CD4-positive, CD25-positive, alpha-beta regulatory T cell (primary cell): ENCODE measurements at regions not wholly inside any gene's neighbourhood (a gene's known extent, or its start where the extent isn't known, plus 50 kb on each side); places are given as distances from the start of the nearest gene placed in this dataset.

Experiments
- ATAC-seq, 2 donors: fragments of 150-1000 bp; cut with Tn5 transposase; one replicate each; pipeline ENCODE4 v1.10.0; 2021; ENCODE audit warnings: low read depth in 2 of 2, moderate number of reproducible peaks in 2 of 2, moderate library complexity in 1 of 2
- DNase-seq, 3 donors: peaks; one replicate each; pipeline versions ENCODE4 v3.0.0 to v3.0.0-alpha.2; 2012 to 2022; ENCODE audit warnings: mixed read lengths in 1 of 3
- H3K27ac ChIP-seq: one replicate; pipeline ENCODE4 v1.7.0; 2013; ENCODE audit warnings: mild to moderate bottlenecking, low read length; ENCODE audit not compliant: insufficient read depth, poor library complexity, severe bottlenecking
- H3K27me3 ChIP-seq: one replicate; pipeline ENCODE4 v1.7.0; 2013; ENCODE audit warnings: low read length; ENCODE audit not compliant: control insufficient read depth, insufficient read depth
- H3K36me3 ChIP-seq: one replicate; pipeline ENCODE4 v1.7.0; 2013; ENCODE audit warnings: mild to moderate bottlenecking, low read length, moderate library complexity; ENCODE audit not compliant: control insufficient read depth, insufficient read depth
- H3K4me1 ChIP-seq: 2 replicates; pipeline ENCODE4 v1.7.0; 2013; ENCODE audit warnings: mild to moderate bottlenecking, low read length; ENCODE audit not compliant: insufficient read depth, control insufficient read depth, poor library complexity, severe bottlenecking
- H3K4me3 ChIP-seq: one replicate; pipeline ENCODE4 v1.7.0; 2013; ENCODE audit warnings: low read depth, mild to moderate bottlenecking, low read length, moderate library complexity
- H3K9me3 ChIP-seq, 2 experiments: 1 replicate in 1 of 2; 2 replicates in 1 of 2; pipeline ENCODE4 v1.7.0; 2013; ENCODE audit warnings: low read length in 2 of 2, mild to moderate bottlenecking in 1 of 2, moderate library complexity in 1 of 2; ENCODE audit not compliant: control insufficient read depth in 2 of 2
- H3K27ac Mint-ChIP-seq, 3 donors: one replicate each; pipeline ENCODE4 v1.8.0; 2020 to 2022; ENCODE audit warnings: mild to moderate bottlenecking in 3 of 3, mixed read lengths in 3 of 3, moderate library complexity in 2 of 3
- H3K27me3 Mint-ChIP-seq: one replicate; pipeline ENCODE4 v1.8.0; 2022; ENCODE audit warnings: mild to moderate bottlenecking, mixed read lengths
- H3K36me3 Mint-ChIP-seq: one replicate; pipeline ENCODE4 v1.8.0; 2020; ENCODE audit warnings: mixed read lengths
- H3K4me1 Mint-ChIP-seq, 4 donors: one replicate each; pipeline ENCODE4 v1.8.0; 2020 to 2022; ENCODE audit warnings: mixed read lengths in 4 of 4, mild to moderate bottlenecking in 1 of 4
- H3K4me3 Mint-ChIP-seq, 4 donors: one replicate each; pipeline ENCODE4 v1.8.0; 2020 to 2022; ENCODE audit warnings: mild to moderate bottlenecking in 4 of 4, mixed read lengths in 4 of 4, moderate library complexity in 3 of 4
- H3K9me3 Mint-ChIP-seq, 7 donors: one replicate each; pipeline ENCODE4 v1.8.0; 2020 to 2022; ENCODE audit warnings: mixed read lengths in 7 of 7, mild to moderate bottlenecking in 3 of 7, moderate library complexity in 2 of 7

DNA sequence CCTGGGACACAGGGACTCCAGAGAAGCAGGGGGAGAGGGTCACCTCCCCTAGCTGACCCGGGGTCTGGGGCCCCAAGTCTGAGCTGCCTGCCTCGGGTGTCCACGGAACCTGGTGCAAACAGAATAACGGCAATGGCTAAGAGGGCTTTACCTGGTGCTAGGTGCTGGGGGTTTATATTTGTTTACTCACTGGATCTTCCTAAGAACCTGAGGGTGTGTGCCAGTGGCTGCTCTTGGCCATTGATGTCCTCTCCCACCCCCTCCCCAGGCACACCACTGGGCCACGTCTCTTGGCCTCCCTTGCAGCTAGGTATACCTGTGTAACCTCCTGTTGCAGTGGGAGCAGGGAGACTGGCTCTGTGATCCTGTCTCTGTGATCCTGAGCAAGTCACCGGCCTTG lies 157.9 kb upstream of the MLN start:
- Mint-ChIP-seq H3K36me3 (no peaks in the 10 kb centered on the region), H3K27me3 (peaks cover 28% of the 10 kb centered on the region), H3K27ac (no peak overlapping the region), H3K4me1 (peaks cover 0 to 2% (median 0%) of the 10 kb centered on the region in 4 donors), H3K4me3 (no peak overlapping the region), H3K9me3 (peaks cover 0 to 2% (median 0%) of the 10 kb centered on the region in 7 donors)
- no peaks in the 10 kb centered on the region for H3K36me3 ChIP-seq
- no peak for ATAC-seq
- H3K9me3 ChIP-seq = no peaks in the 10 kb centered on the region
- no peak overlapping the region for H3K27ac ChIP-seq
- DNase-seq = no peak
- no peaks in the 10 kb centered on the region for H3K4me1 ChIP-seq
- H3K27me3 ChIP-seq = no peaks in the 10 kb centered on the region
- no peak overlapping the region for H3K4me3 ChIP-seq

DNA sequence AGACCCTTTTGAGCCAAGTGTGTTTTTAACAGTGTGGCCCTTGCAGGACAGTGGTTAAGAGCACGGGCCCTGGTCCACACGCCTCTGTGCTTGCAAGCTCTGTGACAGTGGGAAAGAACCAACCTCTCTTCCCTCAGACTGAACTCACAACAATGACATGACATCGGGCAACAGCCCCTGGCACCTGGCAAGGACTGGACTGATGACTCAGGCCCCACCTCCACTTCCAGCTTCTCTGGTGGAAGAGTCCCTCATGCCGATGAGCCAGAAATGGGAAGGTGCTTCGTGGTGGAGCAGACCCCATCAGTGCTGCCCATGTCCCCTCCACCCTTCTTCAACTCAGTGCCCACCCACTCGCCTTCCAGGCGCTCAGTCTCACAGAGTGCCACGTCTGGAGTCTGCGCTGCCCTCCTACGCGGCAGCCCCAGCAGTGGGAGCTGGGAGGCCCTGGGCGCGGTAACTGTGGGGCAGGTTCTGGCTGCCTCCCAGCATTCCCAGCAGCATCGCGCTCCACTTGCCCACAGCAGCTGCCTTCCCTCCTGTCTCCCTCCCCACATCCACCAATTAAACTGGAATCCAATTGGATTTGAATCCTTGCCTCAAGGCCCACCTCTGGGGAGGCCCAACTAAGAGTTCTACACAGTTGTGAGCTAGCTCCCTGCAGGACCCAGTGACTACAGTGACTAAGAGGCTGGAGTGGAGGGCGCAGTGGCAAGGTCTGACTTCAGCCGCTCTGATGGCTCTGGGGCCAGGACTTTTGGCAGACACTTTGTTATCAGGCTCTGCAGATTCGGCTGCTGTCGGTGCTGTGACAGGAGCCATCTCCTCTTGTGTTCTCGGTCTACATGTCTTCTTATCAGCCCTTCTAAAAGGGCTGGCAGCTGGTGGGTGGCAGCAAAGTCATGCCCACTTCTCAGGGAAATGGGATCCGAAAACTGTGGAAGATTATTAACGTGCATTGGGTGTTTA lies 156.8 kb upstream of the MLN start:
- H3K27ac Mint-ChIP-seq = no peak overlapping the region

DNA sequence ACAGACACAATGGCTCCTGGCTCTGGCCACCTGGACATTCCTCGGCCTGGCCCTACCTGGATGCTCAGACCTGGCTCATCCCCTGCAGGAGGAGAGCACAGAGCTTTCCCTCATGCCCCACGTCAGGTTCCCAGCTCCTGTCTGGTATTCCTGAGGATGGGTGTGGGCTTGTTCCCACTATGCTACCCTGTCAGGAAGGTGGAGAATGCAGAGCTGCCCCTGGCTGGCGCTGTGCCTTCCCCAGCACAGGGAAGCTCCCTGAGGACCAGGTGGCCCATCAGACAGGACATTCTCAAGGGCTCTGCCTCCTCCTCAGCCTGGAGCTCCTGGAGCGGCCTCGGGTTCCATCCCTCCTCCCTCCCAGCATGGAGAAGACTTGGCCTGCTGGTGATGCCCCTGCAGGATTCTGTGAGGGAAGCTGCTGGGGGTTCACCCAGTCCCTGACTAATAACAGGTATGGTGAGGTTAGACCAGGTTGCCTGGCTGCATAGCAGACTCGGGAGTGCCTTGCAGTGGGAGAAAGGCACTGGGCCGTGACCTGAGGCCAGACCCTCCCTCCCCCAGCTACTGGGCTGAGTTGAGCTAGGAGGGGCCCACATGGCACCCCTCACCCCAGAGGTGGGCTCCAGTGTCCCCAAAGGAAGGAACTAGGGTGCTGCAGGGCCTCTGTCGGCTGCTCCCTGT lies 156.0 kb upstream of the MLN start:
- Histone ChIP-seq H3K4me3 (no peak overlapping the region), H3K27ac (no peak overlapping the region), H3K4me1 (no peaks in the 10 kb centered on the region), H3K9me3 (no peaks in the 10 kb centered on the region), H3K36me3 (no peaks in the 10 kb centered on the region), H3K27me3 (no peaks in the 10 kb centered on the region)
- H3K27ac Mint-ChIP-seq = no peak overlapping the region
- DNase-seq = no peak
- ATAC-seq = no peak
- no peak overlapping the region for H3K4me3 Mint-ChIP-seq
- no peaks in the 10 kb centered on the region for H3K36me3 Mint-ChIP-seq
- peaks cover 13% of the 10 kb centered on the region for H3K27me3 Mint-ChIP-seq
- H3K9me3 Mint-ChIP-seq = peaks cover 0 to 2% (median 0%) of the 10 kb centered on the region in 7 donors
- peaks cover 0 to 2% (median 0%) of the 10 kb centered on the region in 4 donors for H3K4me1 Mint-ChIP-seq

More for the DNA sequence above, 156.8 kb upstream of the MLN start:
- no peaks in the 10 kb centered on the region for H3K9me3 ChIP-seq
- H3K36me3 ChIP-seq = no peaks in the 10 kb centered on the region
- H3K4me1 Mint-ChIP-seq = peaks cover 0 to 2% (median 0%) of the 10 kb centered on the region in 4 donors
- no peak overlapping the region for H3K4me3 ChIP-seq
- H3K4me1 ChIP-seq = no peaks in the 10 kb centered on the region
- H3K4me3 Mint-ChIP-seq = no peak overlapping the region
- H3K9me3 Mint-ChIP-seq = peaks cover 0 to 2% (median 0%) of the 10 kb centered on the region in 7 donors
- H3K36me3 Mint-ChIP-seq = no peaks in the 10 kb centered on the region
- ATAC-seq (no peak), DNase-seq (no peak)
- no peaks in the 10 kb centered on the region for H3K27me3 ChIP-seq
- H3K27ac ChIP-seq = no peak overlapping the region
- H3K27me3 Mint-ChIP-seq = peaks cover 21% of the 10 kb centered on the region

DNA sequence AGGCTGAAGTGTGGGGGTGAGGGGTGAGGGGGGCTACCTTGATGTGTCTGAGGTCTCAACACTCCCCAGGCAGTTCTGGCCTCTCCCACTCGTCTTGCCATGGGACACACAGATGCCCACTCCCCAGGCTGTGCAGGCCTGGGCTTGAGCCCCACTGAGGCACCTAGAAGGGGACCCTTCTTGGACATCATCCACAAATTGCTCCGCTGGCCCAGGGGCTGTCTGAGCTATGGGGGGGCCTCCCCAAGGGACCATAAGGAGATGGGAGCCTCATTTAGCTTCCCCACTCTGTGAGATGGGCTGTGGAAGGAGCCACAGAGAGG lies 155.5 kb upstream of the MLN start:
- Histone ChIP-seq H3K4me3 (no peak overlapping the region), H3K4me1 (no peaks in the 10 kb centered on the region), H3K27me3 (no peaks in the 10 kb centered on the region), H3K9me3 (no peaks in the 10 kb centered on the region), H3K27ac (no peak overlapping the region), H3K36me3 (no peaks in the 10 kb centered on the region)
- no peak for ATAC-seq
- H3K27ac Mint-ChIP-seq = no peak overlapping the region
- no peak overlapping the region for H3K4me3 Mint-ChIP-seq
- H3K27me3 Mint-ChIP-seq = peaks cover 8% of the 10 kb centered on the region
- no peak for DNase-seq
- no peaks in the 10 kb centered on the region for H3K36me3 Mint-ChIP-seq
- H3K9me3 Mint-ChIP-seq = peaks cover 0 to 1% (median 0%) of the 10 kb centered on the region in 7 donors
- H3K4me1 Mint-ChIP-seq = peaks cover 0 to 2% (median 0%) of the 10 kb centered on the region in 4 donors

DNA sequence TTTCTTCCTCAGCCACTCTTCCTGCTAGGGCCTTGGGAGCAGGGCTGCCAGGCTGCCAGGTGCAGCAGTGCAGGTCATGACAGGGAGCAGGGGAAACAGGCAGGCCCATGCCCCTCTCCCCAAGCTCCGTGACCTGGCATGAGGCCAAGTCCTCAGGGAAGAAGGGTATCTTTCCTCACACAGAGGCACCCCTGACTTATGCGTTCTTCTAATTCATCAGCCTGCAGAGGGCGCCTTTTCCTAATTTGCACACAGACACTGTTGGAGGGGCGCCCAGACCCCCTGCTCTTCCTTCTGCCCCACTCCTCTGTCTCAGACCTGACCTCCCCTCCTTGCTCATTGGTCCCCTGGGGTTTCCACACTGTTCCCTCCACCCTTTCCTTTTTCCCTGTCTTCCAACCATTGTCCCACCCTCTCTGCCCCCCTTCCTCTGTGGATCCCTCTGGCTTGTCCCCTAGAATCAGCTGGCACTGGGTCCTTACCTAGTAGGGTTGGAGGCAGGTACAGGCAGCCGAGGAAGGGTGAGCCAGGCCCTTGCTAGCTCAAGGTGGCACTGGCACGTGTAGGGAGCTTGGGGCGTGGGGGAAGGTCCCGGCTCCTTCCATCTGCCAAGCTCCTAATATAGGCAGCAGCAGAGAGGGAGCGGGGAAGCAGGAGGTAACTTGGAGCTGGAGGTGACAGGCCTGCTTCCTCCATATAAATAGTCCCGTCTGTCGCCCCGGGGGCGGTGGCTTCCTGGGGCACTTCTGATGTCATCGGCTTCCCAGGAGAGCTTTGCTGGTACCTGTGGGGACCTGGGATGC lies 154.9 kb upstream of the MLN start:
- Histone ChIP-seq H3K27ac (no peak overlapping the region), H3K9me3 (no peaks in the 10 kb centered on the region), H3K36me3 (no peaks in the 10 kb centered on the region), H3K4me3 (no peak overlapping the region), H3K27me3 (no peaks in the 10 kb centered on the region), H3K4me1 (no peaks in the 10 kb centered on the region)
- no peaks in the 10 kb centered on the region for H3K36me3 Mint-ChIP-seq
- DNase-seq = peak in 1 of 3 donors; percentile 13
- H3K4me1 Mint-ChIP-seq = peaks cover 0 to 2% (median 0%) of the 10 kb centered on the region in 4 donors
- H3K4me3 Mint-ChIP-seq = no peak overlapping the region
- peaks cover 7% of the 10 kb centered on the region for H3K27me3 Mint-ChIP-seq
- no peak overlapping the region for H3K27ac Mint-ChIP-seq
- ATAC-seq = no peak
- no peaks in the 10 kb centered on the region for H3K9me3 Mint-ChIP-seq

DNA sequence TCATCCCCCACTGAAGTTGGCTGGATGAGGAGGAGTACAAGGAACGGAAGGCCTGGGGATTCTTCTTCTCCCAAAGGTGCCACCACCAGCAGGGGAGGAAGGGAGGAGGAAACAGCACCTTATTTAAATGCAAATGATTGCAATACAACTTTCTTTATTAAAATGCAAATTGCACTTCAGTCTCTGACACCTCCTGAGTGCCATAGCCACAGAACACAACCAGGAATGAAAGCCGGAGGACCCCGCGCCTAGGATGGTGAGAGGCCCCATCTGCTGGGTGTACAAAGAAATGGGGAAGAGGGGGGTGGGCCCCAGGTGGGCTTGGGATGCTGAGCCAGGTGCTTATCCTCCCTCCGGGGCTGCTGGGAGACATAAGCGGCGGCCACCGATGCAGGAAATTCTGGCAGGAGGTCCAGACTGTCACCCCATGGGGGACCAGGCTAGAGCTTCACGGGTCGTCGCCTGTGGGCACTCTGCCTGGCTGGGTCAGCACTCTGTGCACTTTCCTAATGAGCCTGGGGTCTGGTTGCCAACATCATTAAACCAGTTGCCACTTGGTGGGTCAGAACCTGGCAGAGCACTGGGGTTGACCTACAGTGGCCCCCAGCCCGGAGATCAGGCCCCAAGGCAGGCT lies 154.2 kb upstream of the MLN start:
- no peaks in the 10 kb centered on the region for H3K27me3 ChIP-seq
- no peaks in the 10 kb centered on the region for H3K4me1 ChIP-seq
- Mint-ChIP-seq H3K36me3 (no peaks in the 10 kb centered on the region), H3K4me1 (peaks cover 0 to 2% (median 0%) of the 10 kb centered on the region in 4 donors), H3K27ac (peak overlapping the region in 1 of 3 donors; percentile 67), H3K4me3 (no peak overlapping the region), H3K9me3 (no peaks in the 10 kb centered on the region), H3K27me3 (peaks cover 9% of the 10 kb centered on the region)
- no peak overlapping the region for H3K27ac ChIP-seq
- no peaks in the 10 kb centered on the region for H3K36me3 ChIP-seq
- DNase-seq = no peak
- no peaks in the 10 kb centered on the region for H3K9me3 ChIP-seq
- no peak for ATAC-seq
- no peak overlapping the region for H3K4me3 ChIP-seq
